SK-N-SH (cell line): ENCODE measurements at regions not wholly inside any gene's neighbourhood (a gene's known extent, or its start where the extent isn't known, plus 50 kb on each side); places are given as distances from the start of the nearest gene placed in this dataset.
"Not testable (repeated sequence)": the region's sequence is repeated elsewhere in the genome, so short reads cannot be mapped to it uniquely, and the experiment has no call there.

ENCODE experiments used
- CTCF ChIA-PET: fragments of 300-600, 350-600 bp; formaldehyde crosslinking; extraction: SDS; loops from one replicate; lab custom pipeline; 2021; lab: Yijun Ruan, JAX
- POLR2A ChIA-PET: fragments of 350-600 bp; sonication (Branson Sonifier 250); formaldehyde crosslinking; extraction: SDS; loops from one replicate; lab custom pipeline; 2020; ENCODE audit warnings: antibody characterized with exemption, inconsistent platforms; lab: Yijun Ruan, JAX
- DNase-seq: peaks from one replicate; pipeline ENCODE4 v3.0.0; 2012
- H2AFZ ChIP-seq: fragments of 200-600 bp; sonication (generic); 2 replicates; pipeline ENCODE4 v1.8.1; 2016; ENCODE audit warnings: antibody characterized with exemption, mild to moderate bottlenecking, low read depth
- H3F3A ChIP-seq: fragments of 200-600 bp; sonication (generic); replicated peaks from 2 replicates; pipeline ENCODE3; 2016; ENCODE audit warnings: antibody characterized with exemption, mild to moderate bottlenecking; ENCODE audit not compliant: insufficient read depth
- H3K27ac ChIP-seq, 2 experiments: fragments of 200-500 bp in 1 of 2; fragments of 200-600 bp in 1 of 2; sonication (Bioruptor generic) in 1 of 2; sonication (generic), shearing (Covaris generic) in 1 of 2; 2 replicates each; pipeline versions ENCODE4 v1.5.1 to v1.6.1; 2014 to 2016; ENCODE audit warnings: low read depth in 2 of 2, inconsistent platforms in 1 of 2, low read length in 1 of 2, mild to moderate bottlenecking in 1 of 2, mixed read lengths in 1 of 2
- H3K27me3 ChIP-seq: fragments of 200-600 bp; sonication (generic), shearing (Covaris generic); 2 replicates; pipeline ENCODE4 v1.6.1; 2016; ENCODE audit warnings: mixed run types; ENCODE audit not compliant: insufficient read depth
- H3K36me3 ChIP-seq, 2 experiments: fragments of 200-500 bp in 1 of 2; fragments of 200-600 bp in 1 of 2; sonication (Bioruptor generic) in 1 of 2; sonication (generic) in 1 of 2; replicated peaks in 1 of 2; 2 replicates each; pipeline versions ENCODE3 to v1.5.1; 2014 to 2016; ENCODE audit warnings: low read length in 1 of 2, mild to moderate bottlenecking in 1 of 2; ENCODE audit not compliant: insufficient read depth in 2 of 2, control insufficient read depth in 1 of 2
- H3K4me1 ChIP-seq, 2 experiments: fragments of 200-500 bp in 1 of 2; fragments of 200-600 bp in 1 of 2; sonication (Bioruptor generic) in 1 of 2; sonication (generic), shearing (Covaris generic) in 1 of 2; 2 replicates each; pipeline versions ENCODE4 v1.5.1 to v1.6.1; 2014 to 2016; ENCODE audit warnings: low read depth in 1 of 2, low read length in 1 of 2, mixed run types in 1 of 2; ENCODE audit not compliant: insufficient read depth in 2 of 2, control insufficient read depth in 1 of 2
- H3K4me2 ChIP-seq: fragments of 200-600 bp; sonication (generic), shearing (Covaris generic); 2 replicates; pipeline ENCODE4 v1.6.1; 2017; ENCODE audit warnings: mixed run types
- H3K4me3 ChIP-seq, 2 experiments: fragments of 200-500 bp in 1 of 2; fragments of 200-600 bp in 1 of 2; sonication (Bioruptor generic) in 1 of 2; sonication (generic), shearing (Covaris generic) in 1 of 2; 2 replicates each; pipeline versions ENCODE4 v1.5.1 to v1.8.1; 2014 to 2016; ENCODE audit warnings: low read depth in 2 of 2, inconsistent platforms in 1 of 2, low read length in 1 of 2, mild to moderate bottlenecking in 1 of 2, mixed read lengths in 1 of 2, moderate library complexity in 1 of 2
- H3K79me2 ChIP-seq: fragments of 200-600 bp; sonication (generic); 2 replicates; pipeline ENCODE4 v1.8.1; 2017; ENCODE audit warnings: mild to moderate bottlenecking; ENCODE audit not compliant: insufficient read depth
- H3K9ac ChIP-seq: fragments of 200-600 bp; sonication (generic); 2 replicates; pipeline ENCODE4 v1.6.1; 2017; ENCODE audit warnings: mixed run types
- H3K9me2 ChIP-seq: fragments of 200-600 bp; sonication (generic); 2 replicates; pipeline ENCODE4 v1.6.1; 2017; ENCODE audit warnings: mixed run types
- H3K9me3 ChIP-seq: fragments of 200-600 bp; sonication (generic); 2 replicates; pipeline ENCODE4 v1.6.1; 2017; ENCODE audit warnings: mixed run types, mild to moderate bottlenecking, moderate library complexity
- H4K20me1 ChIP-seq: fragments of 200-600 bp; sonication (generic); 2 replicates; pipeline ENCODE4 v1.6.1; 2017; ENCODE audit warnings: mild to moderate bottlenecking, mixed run types; ENCODE audit not compliant: insufficient read depth
- EP300 ChIP-seq, 2 experiments: IDR thresholded peaks; 2 replicates each; pipeline versions ENCODE4 v1.4.0 to v1.6.1; 2012; ENCODE audit warnings: borderline replicate concordance in 1 of 2, low read depth in 1 of 2, low read length in 1 of 2
- FOXM1 ChIP-seq: IDR thresholded peaks from 2 replicates; pipeline ENCODE4 v1.4.0; 2012; ENCODE audit warnings: low read depth, mild to moderate bottlenecking
- GATA2 ChIP-seq: sonication (generic); formaldehyde crosslinking; IDR thresholded peaks from 2 replicates; pipeline ENCODE4 v1.5.0; 2020; ENCODE audit warnings: mild to moderate bottlenecking, missing genetic modification reagents
- RAD21 ChIP-seq: IDR thresholded peaks from 2 replicates; pipeline ENCODE4 v1.6.1; 2012; ENCODE audit warnings: mild to moderate bottlenecking, low read length
- SMC3 ChIP-seq: IDR thresholded peaks from 2 replicates; pipeline ENCODE4 v1.6.1; 2012; ENCODE audit warnings: low read depth, low read length, improper control_type of control experiment
- TCF12 ChIP-seq: IDR thresholded peaks from 2 replicates; pipeline ENCODE4 v1.4.0; 2012
- WGBS: methylation state at CpG from one replicate; pipeline ENCODE4 v1.1.6; 2017; ENCODE audit warnings: low lambda C conversion rate; 5-methylcytosine and 5-hydroxymethylcytosine counted together
- TF ChIP-seq, protein P1 (sequence below): IDR thresholded peaks from 2 replicates; pipeline ENCODE4 v1.4.0; 2012; ENCODE audit warnings: low read depth
- TF ChIP-seq, protein P2 (sequence below): fragments of 150-350 bp; IDR thresholded peaks from 2 replicates; pipeline ENCODE4 v1.6.1; 2016; ENCODE audit warnings: mild to moderate bottlenecking, low read depth, low read length
- TF ChIP-seq, protein P3 (sequence below): IDR thresholded peaks from 2 replicates; pipeline ENCODE4; 2012

DNA sequence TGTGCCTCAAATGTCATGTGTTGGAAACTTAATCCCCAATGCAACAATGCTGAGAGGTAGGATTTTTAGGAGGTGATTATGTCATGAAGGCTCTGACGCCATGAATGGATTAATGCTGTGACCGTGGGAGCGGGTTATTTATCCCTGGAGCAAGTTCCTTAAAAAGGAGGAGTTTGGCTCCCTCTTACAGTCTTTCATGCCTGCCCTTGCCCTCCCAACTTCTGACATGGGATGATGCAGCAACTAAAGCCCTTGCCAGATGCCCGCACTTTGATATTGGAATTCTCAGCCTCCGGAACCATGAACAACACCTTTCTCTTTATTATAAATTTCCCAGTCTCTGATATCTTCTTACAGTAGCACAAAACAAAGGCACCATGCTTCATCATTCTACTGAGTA, 685.3 kb upstream of the CHRM3 start:
- H3K9ac ChIP-seq = no peak overlapping the region
- POLR2A ChIA-PET = no interaction called here
- no peaks in the 10 kb centered on the region for H3K79me2 ChIP-seq
- H3K4me1 ChIP-seq = no peaks in the 10 kb centered on the region; a peak in 1 of 4 replicates
- no peaks in the 10 kb centered on the region for H3K27me3 ChIP-seq
- no peaks in the 10 kb centered on the region for H3F3A ChIP-seq
- no peaks in the 10 kb centered on the region for H3K9me3 ChIP-seq
- no peak overlapping the region for H3K4me2 ChIP-seq
- no peak for DNase-seq
- no peak overlapping the region for H3K4me3 ChIP-seq
- TF ChIP-seq, protein P1, sequence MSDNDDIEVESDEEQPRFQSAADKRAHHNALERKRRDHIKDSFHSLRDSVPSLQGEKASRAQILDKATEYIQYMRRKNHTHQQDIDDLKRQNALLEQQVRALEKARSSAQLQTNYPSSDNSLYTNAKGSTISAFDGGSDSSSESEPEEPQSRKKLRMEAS = no peak
- TF ChIP-seq, protein P2, sequence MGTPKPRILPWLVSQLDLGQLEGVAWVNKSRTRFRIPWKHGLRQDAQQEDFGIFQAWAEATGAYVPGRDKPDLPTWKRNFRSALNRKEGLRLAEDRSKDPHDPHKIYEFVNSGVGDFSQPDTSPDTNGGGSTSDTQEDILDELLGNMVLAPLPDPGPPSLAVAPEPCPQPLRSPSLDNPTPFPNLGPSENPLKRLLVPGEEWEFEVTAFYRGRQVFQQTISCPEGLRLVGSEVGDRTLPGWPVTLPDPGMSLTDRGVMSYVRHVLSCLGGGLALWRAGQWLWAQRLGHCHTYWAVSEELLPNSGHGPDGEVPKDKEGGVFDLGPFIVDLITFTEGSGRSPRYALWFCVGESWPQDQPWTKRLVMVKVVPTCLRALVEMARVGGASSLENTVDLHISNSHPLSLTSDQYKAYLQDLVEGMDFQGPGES = no peak
- TF ChIP-seq SMC3 (no peak), EP300 (IDR thresholded peaks at IDR 0.05; ENCODE audit: borderline replicate concordance in 1 of 2, low read depth in 1 of 2, low read length in 1 of 2) (no peak), TCF12 (no peak), FOXM1 (no peak)
- TF ChIP-seq, protein P3, sequence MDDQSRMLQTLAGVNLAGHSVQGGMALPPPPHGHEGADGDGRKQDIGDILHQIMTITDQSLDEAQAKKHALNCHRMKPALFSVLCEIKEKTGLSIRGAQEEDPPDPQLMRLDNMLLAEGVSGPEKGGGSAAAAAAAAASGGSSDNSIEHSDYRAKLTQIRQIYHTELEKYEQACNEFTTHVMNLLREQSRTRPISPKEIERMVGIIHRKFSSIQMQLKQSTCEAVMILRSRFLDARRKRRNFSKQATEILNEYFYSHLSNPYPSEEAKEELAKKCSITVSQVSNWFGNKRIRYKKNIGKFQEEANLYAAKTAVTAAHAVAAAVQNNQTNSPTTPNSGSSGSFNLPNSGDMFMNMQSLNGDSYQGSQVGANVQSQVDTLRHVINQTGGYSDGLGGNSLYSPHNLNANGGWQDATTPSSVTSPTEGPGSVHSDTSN = no peak
- H3K36me3 ChIP-seq = no peaks in the 10 kb centered on the region
- H2AFZ ChIP-seq = no peak overlapping the region
- H4K20me1 ChIP-seq = no peaks in the 10 kb centered on the region
- CTCF ChIA-PET = no interaction called here
- WGBS = 88% methylated on average over 5 of the region's 5 CpGs
- 0 out of 2 replicates have a peak, but pooled peaks cover 3% of the 10 kb centered on the region for H3K9me2 ChIP-seq
- H3K27ac ChIP-seq = no peak overlapping the region

DNA sequence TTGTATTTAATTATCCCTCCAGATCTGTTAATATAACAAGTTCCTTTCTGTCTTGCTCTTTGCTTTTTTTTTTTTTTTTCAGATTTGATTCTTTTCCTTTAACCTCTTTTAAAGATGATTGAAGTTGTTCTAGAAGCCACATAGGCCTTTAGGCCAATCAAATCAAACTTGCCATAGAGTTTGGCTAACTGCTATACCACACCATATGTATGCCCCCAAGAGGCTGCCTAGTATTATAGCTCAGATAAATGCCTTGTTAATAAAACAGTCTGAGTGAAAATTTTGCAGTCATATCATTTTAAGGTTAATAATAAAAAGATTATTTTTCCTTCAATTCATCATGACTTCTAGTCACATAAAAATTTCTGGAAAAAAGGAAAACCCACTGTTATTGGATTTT, 696.0 kb upstream of the CHRM3 start:
- CTCF ChIA-PET = interaction anchor here (1.7 kb wide), 1 partner anchor 9 kb away, joined by 4 read pairs; no protein-coding TSS in a partner anchor
- Histone ChIP-seq H3K4me2 (no peak overlapping the region), H2AFZ (no peak overlapping the region), H3K9me2 (no peaks in the 10 kb centered on the region), H3K27me3 (no peaks in the 10 kb centered on the region), H3K9me3 (no peaks in the 10 kb centered on the region), H4K20me1 (no peaks in the 10 kb centered on the region), H3K4me1 (no peaks in the 10 kb centered on the region; a peak in 1 of 4 replicates), H3K9ac (no peak overlapping the region), H3K27ac (no peak overlapping the region), H3F3A (no peaks in the 10 kb centered on the region), H3K4me3 (no peak overlapping the region), H3K79me2 (no peaks in the 10 kb centered on the region), H3K36me3 (no peaks in the 10 kb centered on the region)
- no peak for DNase-seq
- POLR2A ChIA-PET = no interaction called here
- TF ChIP-seq RAD21 (peak; percentile 13; the same call in 1 of the 2 replicates), GATA2 (no peak)

DNA sequence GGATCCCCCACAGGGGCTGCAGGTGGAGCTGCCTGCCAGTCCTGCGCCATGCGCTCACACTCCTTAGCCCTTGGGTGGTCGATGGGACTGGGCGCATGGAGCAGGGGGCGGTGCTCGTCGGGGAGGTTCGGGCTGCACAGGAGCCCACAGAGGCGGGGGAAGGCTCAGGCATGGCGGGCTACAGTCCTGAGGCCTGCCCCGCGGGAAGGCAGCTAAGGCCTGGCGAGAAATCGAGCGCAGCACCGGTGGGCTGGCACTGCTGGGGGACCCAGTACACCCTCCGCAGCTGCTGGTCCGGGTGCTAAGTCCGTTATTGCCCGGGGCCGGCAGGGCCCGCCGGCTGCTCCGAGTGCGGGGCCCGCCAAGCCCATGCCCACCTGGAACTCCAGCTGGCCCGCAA, 701.8 kb upstream of the CHRM3 start:
- H3K79me2 ChIP-seq, H3K9me3 ChIP-seq, H3K27ac ChIP-seq, CTCF ChIA-PET, H3K36me3 ChIP-seq, H3F3A ChIP-seq, H3K4me2 ChIP-seq, H2AFZ ChIP-seq, H3K9ac ChIP-seq, H3K4me3 ChIP-seq, H4K20me1 ChIP-seq, H3K9me2 ChIP-seq, H3K27me3 ChIP-seq, H3K4me1 ChIP-seq, DNase-seq: not testable (repeated sequence)
- POLR2A ChIA-PET = interaction anchor here (0.6 kb wide), 1 partner anchor 20 kb away, joined by 3 read pairs; no protein-coding TSS in a partner anchor
- 99% methylated on average over 9 of the region's 27 CpGs for WGBS
